Testis (tissue), 2 donors: ENCODE measurements at regions not wholly inside any gene's neighbourhood (a gene's known extent, or its start where the extent isn't known, plus 50 kb on each side); places are given as distances from the start of the nearest gene placed in this dataset.
A peak's percentile ranks its signal among the peaks of the same experiment; 100 is the strongest.

Experiments used
- DNase-seq: peaks from one replicate; pipeline ENCODE4 v3.0.0-alpha.2; 2019
- H3K27ac ChIP-seq, 2 donors: fragments of 200-600 bp; sonication (generic); one replicate each; pipeline ENCODE4 v1.5.1; 2019
- H3K27me3 ChIP-seq: fragments of 200-600 bp; sonication (generic); one replicate; pipeline ENCODE4 v1.5.1; 2019
- H3K36me3 ChIP-seq: fragments of 200-600 bp; sonication (generic); one replicate; pipeline ENCODE4 v1.5.1; 2017; ENCODE audit warnings: low read depth; ENCODE audit errors: missing control alignments
- H3K4me1 ChIP-seq: fragments of 200-600 bp; sonication (generic); one replicate; pipeline ENCODE4 v1.5.1; 2019
- H3K4me3 ChIP-seq, 2 donors: fragments of 200-600 bp; sonication (generic); one replicate each; pipeline ENCODE4 v1.5.1; 2017 to 2019
- H3K9me3 ChIP-seq: fragments of 200-600 bp; sonication (generic); one replicate; pipeline ENCODE4 v1.5.1; 2017
- POLR2A ChIP-seq: fragments of 450-650 bp; IDR thresholded peaks from one replicate; pipeline ENCODE4 v1.6.1; 2017; ENCODE audit warnings: antibody characterized with exemption, mild to moderate bottlenecking, moderate library complexity
- WGBS, 2 donors: methylation state at CpG; one replicate each; pipeline ENCODE4 v1.1.5; 2018; 5-methylcytosine and 5-hydroxymethylcytosine counted together
- intact Hi-C: fragments of 100-400 bp; cut with DNase I; formaldehyde crosslinking; loops from one replicate; pipeline ENCODE4 v1.15.1; 2023; ENCODE audit warnings: low total_unique reads
- TF ChIP-seq, protein P1 (sequence below), 3 experiments: fragments of 450-650 bp in 2 of 3; fragments of 200-600 bp in 1 of 3; sonication (generic) in 1 of 3; IDR thresholded peaks; one replicate each; pipeline ENCODE4 v1.5.1; 2016 to 2019; ENCODE audit warnings: antibody characterized with exemption in 3 of 3, mild to moderate bottlenecking in 2 of 3, moderate library complexity in 1 of 3

DNA sequence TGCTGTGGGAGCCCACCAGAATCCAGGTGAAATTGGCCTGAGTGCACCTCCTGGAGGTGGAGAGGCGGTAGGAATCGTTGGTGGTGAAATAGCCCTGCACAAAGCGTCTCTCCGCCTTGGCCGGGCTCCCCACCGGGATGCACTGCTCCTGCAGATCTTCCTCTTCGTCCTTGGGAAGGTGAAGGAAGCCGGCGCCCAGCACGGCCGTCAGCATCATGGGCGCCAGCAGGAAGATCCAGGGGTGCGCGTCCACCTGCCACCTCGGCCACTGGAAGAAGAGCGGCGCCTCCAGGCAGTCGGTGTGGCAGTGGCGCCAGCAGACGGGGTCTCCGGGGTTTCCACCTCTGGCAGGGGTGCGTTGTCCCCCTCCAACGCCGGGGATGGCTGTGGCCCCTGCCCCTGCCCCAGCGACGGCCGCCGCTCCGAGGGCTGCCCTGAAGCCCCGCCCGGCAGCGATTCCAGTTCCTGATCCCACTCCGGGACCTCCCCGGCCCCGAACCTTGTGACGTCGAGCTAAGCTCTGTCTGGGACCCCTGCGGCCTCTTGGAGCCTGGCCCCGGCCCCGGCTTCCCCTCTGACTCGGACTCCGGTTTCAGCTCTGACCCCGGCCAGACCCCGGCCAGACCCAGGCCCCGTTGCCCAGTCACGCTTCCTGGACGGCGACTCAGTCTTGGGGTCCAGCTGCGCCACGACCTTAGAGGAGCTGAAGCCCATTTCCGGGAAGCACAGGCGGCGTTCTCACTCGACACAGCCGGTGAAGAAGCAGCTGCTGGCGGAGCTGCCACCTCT, 91.9 kb downstream of the CD164 start:
- DNase-seq, result no peak
- intact Hi-C loops, result no loop called here
- no peaks in the 10 kb centered on the region for H3K27me3 ChIP-seq
- H3K9me3 ChIP-seq, result no peaks in the 10 kb centered on the region
- no peaks in the 10 kb centered on the region for H3K36me3 ChIP-seq
- no peak overlapping the region for H3K27ac ChIP-seq
- H3K4me3 ChIP-seq, result peak overlapping the region in 1 of 2 donors; percentile 43
- H3K4me1 ChIP-seq, result no peaks in the 10 kb centered on the region
- WGBS, 2 donors, result 55 to 59% methylated on average over 8 to 53 of the region's 56 CpGs
- no peak for TF ChIP-seq POLR2A
- TF ChIP-seq, protein P1, sequence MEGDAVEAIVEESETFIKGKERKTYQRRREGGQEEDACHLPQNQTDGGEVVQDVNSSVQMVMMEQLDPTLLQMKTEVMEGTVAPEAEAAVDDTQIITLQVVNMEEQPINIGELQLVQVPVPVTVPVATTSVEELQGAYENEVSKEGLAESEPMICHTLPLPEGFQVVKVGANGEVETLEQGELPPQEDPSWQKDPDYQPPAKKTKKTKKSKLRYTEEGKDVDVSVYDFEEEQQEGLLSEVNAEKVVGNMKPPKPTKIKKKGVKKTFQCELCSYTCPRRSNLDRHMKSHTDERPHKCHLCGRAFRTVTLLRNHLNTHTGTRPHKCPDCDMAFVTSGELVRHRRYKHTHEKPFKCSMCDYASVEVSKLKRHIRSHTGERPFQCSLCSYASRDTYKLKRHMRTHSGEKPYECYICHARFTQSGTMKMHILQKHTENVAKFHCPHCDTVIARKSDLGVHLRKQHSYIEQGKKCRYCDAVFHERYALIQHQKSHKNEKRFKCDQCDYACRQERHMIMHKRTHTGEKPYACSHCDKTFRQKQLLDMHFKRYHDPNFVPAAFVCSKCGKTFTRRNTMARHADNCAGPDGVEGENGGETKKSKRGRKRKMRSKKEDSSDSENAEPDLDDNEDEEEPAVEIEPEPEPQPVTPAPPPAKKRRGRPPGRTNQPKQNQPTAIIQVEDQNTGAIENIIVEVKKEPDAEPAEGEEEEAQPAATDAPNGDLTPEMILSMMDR (IDR thresholded peaks at IDR 0.05), result no peak

DNA sequence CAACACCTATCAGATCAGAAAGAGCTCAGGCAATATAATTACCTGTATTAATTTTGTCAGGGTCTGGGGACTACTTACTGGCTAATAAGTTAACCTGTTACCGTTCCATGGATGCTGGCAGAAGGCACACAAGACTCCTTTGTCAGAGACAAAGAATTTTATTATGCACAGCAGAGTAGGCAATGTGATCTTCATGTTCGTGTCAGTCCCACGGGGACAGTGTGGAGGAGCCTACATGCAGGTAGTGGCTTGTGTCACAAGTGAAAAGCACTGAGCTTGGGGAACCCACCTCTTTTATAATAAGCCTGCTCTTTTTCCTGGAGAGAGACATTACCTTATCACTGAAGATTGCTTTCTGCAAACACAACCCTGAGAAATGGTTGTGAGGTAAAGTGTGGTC, 96.9 kb downstream of the CD164 start:
- Histone ChIP-seq H3K4me3 (no peak overlapping the region), H3K27ac (no peak overlapping the region), H3K4me1 (no peaks in the 10 kb centered on the region), H3K27me3 (no peaks in the 10 kb centered on the region), H3K9me3 (no peaks in the 10 kb centered on the region), H3K36me3 (no peaks in the 10 kb centered on the region)
- no peak for DNase-seq
- TF ChIP-seq POLR2A, result no peak
- TF ChIP-seq, protein P1 (IDR thresholded peaks at IDR 0.05), result no peak
- intact Hi-C loops, result no loop called here
- WGBS, 2 donors, result 69 to 80% methylated on average over 3 of the region's 3 CpGs

DNA sequence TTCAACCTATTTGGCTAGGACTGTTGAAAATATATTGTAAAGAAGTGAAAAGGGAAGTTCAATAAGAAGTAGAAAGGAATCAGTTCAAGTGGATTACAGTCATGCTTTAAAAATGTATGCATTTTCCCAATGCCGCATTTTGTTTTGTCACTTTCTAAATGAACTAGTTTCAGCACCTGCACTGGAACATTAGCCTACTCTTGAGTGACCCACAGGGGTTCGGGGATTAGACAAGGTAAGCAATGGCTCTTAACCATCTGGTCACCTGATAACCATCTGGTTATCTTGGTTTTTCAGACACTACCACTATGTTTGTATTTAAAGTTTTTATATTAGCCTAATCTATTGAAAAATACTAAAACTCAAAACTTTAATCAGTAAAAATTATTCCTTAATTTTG, 97.6 kb downstream of the CD164 start:
- intact Hi-C loops, result no loop called here
- Histone ChIP-seq H3K4me3 (no peak overlapping the region), H3K27me3 (no peaks in the 10 kb centered on the region), H3K9me3 (no peaks in the 10 kb centered on the region), H3K4me1 (no peaks in the 10 kb centered on the region), H3K27ac (no peak overlapping the region), H3K36me3 (no peaks in the 10 kb centered on the region)
- no peak for TF ChIP-seq POLR2A
- TF ChIP-seq, protein P1 (IDR thresholded peaks at IDR 0.05), result no peak
- WGBS, 2 donors, result 94 to 95% methylated on average over 2 of the region's 2 CpGs
- DNase-seq, result no peak

DNA sequence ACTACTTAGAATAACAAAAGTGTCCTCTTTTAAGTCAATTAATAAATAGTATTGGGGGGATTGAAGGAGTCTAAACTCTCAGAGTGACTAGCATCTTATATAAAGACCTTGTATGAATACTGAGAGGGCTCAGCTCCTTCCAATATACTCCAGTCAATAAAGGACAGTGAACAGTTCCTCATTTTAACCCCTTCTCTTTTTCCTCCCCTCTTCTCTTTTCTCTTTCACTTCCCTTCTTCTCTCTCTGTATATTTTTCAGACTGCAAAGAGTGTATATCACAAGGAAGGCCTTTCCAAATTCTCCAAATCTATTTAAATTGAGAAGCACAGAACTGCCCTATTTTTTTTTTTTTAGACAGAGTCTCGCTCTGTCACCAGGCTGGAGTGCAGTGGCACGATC, 99.5 kb downstream of the CD164 start:
- TF ChIP-seq, protein P1 (IDR thresholded peaks at IDR 0.05), result no peak
- TF ChIP-seq POLR2A, result no peak
- no peaks in the 10 kb centered on the region for H3K27me3 ChIP-seq
- no peaks in the 10 kb centered on the region for H3K36me3 ChIP-seq
- no peaks in the 10 kb centered on the region for H3K4me1 ChIP-seq
- no peak for DNase-seq
- WGBS, 2 donors, result 86 to 89% methylated on average over 2 of the region's 2 CpGs
- H3K9me3 ChIP-seq, result no peaks in the 10 kb centered on the region
- no peak overlapping the region for H3K4me3 ChIP-seq
- H3K27ac ChIP-seq, result no peak overlapping the region
- intact Hi-C loops, result no loop called here

DNA sequence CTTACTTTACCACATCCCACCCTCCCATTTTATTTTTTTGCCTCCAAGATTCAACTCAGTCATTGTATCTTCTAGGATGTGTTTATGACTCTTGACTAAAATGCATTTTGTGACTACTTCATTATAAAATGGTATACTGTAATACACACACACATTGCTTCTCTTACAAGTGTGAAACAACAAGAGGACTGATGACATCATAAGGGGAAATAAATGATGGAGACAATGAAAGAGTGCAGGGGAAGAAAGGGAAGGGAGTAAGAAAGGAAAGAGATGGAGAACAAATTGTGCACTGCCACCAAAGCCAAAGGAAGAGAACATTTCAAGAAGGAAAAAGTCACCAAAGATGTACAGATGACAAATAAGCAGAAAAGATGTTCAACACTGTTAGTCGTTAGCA, 102.6 kb downstream of the CD164 start:
- no peaks in the 10 kb centered on the region for H3K4me1 ChIP-seq
- H3K9me3 ChIP-seq, result no peaks in the 10 kb centered on the region
- H3K27ac ChIP-seq, result no peak overlapping the region
- no peak overlapping the region for H3K4me3 ChIP-seq
- no peak for TF ChIP-seq POLR2A
- TF ChIP-seq, protein P1 (IDR thresholded peaks at IDR 0.05), result no peak
- intact Hi-C loops, result no loop called here
- 87 to 92% methylated on average over 1 of the region's 1 CpG for WGBS, 2 donors
- no peak for DNase-seq
- H3K27me3 ChIP-seq, result no peaks in the 10 kb centered on the region
- H3K36me3 ChIP-seq, result no peaks in the 10 kb centered on the region
